Loucy (cell line): ENCODE measurements at regions not wholly inside any gene's neighbourhood (a gene's known extent, or its start where the extent isn't known, plus 50 kb on each side); places are given as distances from the start of the nearest gene placed in this dataset.

Experiments
- CTCF ChIP-seq: fragments of 200-600 bp; sonication (generic); conservative IDR thresholded peaks from 2 replicates; pipeline ENCODE4 v1.5.1; 2014; ENCODE audit warnings: mild to moderate bottlenecking, antibody characterized with exemption, low read length
- EZH2phosphoT487 ChIP-seq: fragments of 200-600 bp; IDR thresholded peaks from 2 replicates; pipeline ENCODE4 v1.6.1; 2018; ENCODE audit warnings: antibody characterized with exemption, mild to moderate bottlenecking, moderate library complexity, borderline replicate concordance

- TF ChIP-seq CTCF, result no peak
- TF ChIP-seq EZH2phosphoT487, result no peak
Observed at GRCh38 chr16:65510850-65511249, 389.0 kb upstream of the CDH11 start.
